T-helper 22 cell (primary cell): ENCODE measurements at regions not wholly inside any gene's neighbourhood (a gene's known extent, or its start where the extent isn't known, plus 50 kb on each side); places are given as distances from the start of the nearest gene placed in this dataset.
"Not testable (repeated sequence)": the region's sequence is repeated elsewhere in the genome, so short reads cannot be mapped to it uniquely, and the experiment has no call there.

Experiments
- DNase-seq: peaks from one replicate; pipeline ENCODE4 v3.0.0-alpha.2; 2020; ENCODE audit warnings: low read depth

DNA sequence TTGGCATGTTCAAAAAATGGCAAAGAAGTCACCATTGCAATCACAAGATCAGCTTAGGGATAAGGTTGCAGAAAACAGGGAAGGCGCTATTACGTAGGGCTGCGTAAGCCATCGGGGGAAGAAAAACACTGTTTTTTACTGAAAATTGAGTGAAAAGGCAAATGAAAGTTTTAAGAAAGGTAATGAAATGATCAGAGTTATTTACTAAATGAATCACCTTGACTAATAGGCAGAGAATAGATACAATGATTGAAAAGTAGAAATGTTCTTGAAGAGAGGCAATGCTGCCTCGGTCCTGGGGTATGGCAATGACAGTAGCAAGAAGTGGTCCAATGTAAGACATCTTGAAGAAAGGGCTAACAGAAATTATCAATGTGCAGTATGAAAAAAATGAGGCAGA is 1227.8 kb upstream of the ZEB2 start:
- no peak for DNase-seq

GRCh38 chr2:145745387-145745721 is 1225.4 kb upstream of the ZEB2 start:
- DNase-seq, result not testable (repeated sequence)

GRCh38 chr2:145744541-145745386 is 1224.8 kb upstream of the ZEB2 start:
- no peak for DNase-seq

DNA sequence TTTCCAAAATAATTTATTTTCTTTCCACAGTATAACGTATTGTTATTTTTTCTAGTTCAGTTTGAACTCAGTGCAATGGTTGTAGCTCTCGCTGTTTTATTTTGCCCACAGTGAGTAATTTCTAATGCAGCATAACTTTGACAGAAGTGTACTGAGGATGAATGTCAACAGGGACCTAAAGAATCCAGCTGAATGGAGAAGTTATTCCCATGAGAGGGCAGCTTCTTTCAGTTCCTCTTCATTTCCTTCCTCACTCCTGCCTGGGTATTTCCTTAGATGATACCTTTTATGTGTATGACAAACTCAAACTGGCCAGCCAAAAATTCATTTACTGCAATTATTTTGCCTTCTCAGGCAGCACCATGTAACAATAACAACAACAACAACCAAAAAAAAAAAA is 1223.1 kb upstream of the ZEB2 start:
- DNase-seq, result no peak

- no peak for DNase-seq
Measured at GRCh38 chr2:145741636-145742035, 1221.7 kb upstream of the ZEB2 start.

- DNase-seq, result no peak
Measured at GRCh38 chr2:145741181-145741580, 1221.3 kb upstream of the ZEB2 start.

DNA sequence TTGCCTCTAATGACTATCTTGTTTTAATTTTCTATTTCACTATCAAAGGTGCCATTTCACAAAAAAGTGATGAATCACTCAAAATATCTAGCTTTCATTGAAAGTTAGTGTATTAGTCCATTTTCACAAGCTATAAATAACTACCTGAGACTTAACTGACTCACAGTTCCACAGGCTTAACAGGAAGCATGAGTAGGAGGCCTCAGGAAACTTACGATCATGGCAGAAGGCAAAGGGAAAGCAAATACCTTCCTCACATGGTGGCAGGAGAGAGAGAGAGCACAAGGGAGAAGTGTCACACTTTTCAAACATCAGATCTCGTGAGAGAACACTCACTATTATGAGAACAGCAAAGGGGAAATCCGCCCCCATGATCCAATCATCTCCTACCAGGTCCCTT is 1220.4 kb upstream of the ZEB2 start:
- no peak for DNase-seq

DNA sequence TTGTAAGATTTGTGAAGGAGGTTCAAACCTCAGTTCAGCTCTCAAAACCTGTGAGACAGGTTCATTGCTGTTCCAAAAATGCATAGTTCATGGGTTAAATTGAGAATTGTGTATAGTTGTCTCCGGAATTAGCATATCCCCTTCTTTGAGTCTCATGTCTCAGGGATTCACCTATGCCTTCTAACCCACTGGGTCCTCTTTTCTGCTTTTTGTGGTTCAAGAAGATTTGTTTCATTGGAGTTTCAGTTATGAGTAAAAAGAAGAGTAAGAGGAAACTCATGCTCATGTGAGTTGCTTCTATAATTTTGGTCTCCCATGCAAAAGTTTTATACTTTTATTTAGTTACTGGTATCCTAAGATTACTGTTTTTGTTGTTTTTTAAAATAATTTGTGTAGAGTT is 1219.8 kb upstream of the ZEB2 start:
- DNase-seq, result no peak

DNA sequence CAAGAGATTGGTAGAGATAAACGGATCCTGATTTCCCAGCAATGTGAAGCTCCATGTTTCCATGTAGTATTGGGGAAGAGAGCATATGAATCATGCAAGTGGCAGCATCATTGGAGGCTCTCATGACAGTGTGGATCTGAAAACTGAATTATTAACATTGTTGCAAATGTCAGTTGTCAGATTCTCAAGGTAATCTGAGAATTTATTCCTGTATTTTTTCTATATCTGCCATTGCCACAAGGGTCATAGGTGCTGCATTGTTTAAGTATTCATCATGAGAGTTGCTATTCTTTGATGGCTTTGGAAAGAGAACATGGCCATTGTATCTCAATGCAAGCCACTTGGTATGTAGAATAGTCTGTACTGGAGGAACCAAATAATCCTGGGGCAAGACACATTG is 1217.0 kb upstream of the ZEB2 start:
- DNase-seq, result no peak

GRCh38 chr2:145731467-145731866 is 1211.5 kb upstream of the ZEB2 start:
- no peak for DNase-seq

DNA sequence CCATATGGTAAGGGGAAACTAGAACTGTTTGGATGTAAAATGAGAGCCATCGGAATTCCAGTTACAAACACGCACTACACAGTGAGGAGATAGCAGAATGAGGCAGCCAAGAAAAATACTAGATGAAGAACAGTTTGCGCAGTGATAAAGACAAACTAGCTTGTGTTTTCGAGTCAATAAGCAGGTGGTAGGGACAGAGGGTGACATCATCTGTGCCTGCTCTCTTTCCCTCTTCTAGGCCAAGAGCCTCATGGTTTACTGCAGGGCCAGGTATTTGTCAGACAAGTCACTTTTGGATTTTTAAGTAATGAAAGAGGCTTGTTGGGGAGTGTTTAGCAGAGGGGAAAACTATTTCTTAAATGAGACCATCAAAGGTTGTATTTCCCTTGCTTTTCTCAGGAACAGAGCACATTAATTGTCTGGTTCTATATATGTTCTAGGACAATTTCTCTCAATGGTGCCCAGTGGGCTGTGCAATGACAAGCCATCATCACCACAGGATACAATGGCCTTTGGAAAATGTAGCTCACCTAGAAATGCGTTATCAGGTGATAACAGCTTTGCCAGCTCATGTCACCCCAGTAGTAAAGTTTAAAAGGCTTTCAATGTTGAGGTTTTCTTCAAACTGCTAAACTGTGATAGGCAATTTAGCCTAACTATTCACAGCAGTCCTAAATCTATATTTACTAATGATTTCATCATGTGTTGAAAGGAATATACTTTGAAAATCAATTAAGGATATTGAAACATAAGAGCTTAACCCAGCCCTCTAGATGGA is 1210.3 kb upstream of the ZEB2 start:
- DNase-seq, result no peak

DNA sequence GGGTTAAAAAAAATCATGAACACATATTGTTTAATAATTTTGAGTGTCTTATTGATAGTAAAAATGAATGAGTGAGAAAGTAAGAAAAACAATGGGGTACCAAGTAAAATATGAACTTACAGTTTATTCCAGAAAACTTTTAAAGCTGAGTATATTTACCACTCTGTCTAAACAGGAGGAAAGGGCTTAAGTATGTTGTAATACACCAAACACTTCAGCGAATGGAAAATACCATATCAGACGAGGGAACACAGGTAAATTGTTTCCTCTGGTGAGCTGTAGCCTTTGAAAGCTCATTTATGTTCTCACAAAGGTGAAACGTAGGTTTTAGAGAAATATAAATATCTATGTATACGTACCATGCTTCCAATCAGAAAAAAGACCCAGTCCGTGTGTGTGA is 1209.6 kb upstream of the ZEB2 start:
- DNase-seq, result no peak

GRCh38 chr2:145728511-145728910 is 1208.6 kb upstream of the ZEB2 start:
- DNase-seq, result no peak

- no peak for DNase-seq
Measured at GRCh38 chr2:145725876-145726275, 1206.0 kb upstream of the ZEB2 start.

GRCh38 chr2:145724311-145724898 is 1204.5 kb upstream of the ZEB2 start:
- no peak for DNase-seq

- DNase-seq, result no peak
Measured at GRCh38 chr2:145723872-145724271, 1204.0 kb upstream of the ZEB2 start.

- DNase-seq, result no peak
Measured at GRCh38 chr2:145721681-145722080, 1201.8 kb upstream of the ZEB2 start.

- DNase-seq, result no peak
Measured at GRCh38 chr2:145715601-145716000, 1195.7 kb upstream of the ZEB2 start.

GRCh38 chr2:145710303-145710702 is 1190.4 kb upstream of the ZEB2 start:
- DNase-seq, result no peak

DNA sequence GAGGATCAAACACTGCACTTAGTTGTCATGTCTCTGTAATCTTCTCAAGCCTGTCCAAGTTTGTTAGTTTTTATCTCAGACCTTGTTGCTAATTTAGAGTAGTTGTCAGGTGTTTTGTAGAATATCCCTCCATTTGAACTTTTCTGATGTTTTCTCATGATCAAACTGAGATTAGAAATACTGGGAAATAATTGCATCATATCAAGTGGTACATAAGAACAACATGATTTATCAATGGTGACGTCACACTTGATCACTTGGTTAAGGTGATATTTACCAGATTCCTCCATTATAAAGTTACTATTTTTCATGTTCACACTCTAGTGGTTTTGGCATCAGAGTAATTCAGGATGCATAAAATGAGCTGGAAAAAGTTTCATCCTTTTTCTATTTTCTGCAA is 1182.4 kb upstream of the ZEB2 start:
- no peak for DNase-seq

- DNase-seq, result no peak
Measured at GRCh38 chr2:145692971-145693478, 1173.1 kb upstream of the ZEB2 start.

DNA sequence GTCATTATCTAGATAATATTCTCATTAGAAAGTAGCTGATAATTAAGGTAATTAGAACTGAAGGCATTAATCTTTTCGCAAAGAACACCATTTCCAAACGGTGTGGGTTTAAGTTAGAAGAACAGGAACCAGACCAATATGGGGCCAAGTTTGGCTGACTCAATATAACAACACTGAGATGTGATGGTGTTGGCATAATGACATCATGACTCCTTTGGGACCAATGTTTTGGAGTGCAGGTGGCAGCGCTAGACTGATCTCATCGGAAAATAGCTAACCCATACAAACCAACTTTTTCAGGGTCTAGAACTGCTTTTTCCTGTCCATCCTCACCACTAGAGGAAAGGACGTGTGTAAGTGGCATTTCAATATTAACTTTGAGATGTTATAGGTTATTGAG is 1171.7 kb upstream of the ZEB2 start:
- no peak for DNase-seq

GRCh38 chr2:145690183-145690778 is 1170.4 kb upstream of the ZEB2 start:
- no peak for DNase-seq
